ENCODE measurements at regions not wholly inside any gene's neighbourhood (a gene's known extent, or its start where the extent isn't known, plus 50 kb on each side); places are given as distances from the start of the nearest gene placed in this dataset.

- H3K4me3 ChIP-seq = no peak overlapping the region
- DNase-seq (no peak), ATAC-seq (ENCODE audit: insufficient read depth, low FRiP score) (no peak)
- no peak for TF ChIP-seq CTCF (IDR thresholded peaks at IDR 0.05; ENCODE audit: control extremely low read depth, extremely low read depth)
- H3K9ac ChIP-seq (ENCODE audit: insufficient read depth in 1 of 2, low read length in 2 of 2) = no peak overlapping the region
- no peaks in the 10 kb centered on the region for H3K4me1 ChIP-seq (ENCODE audit: control insufficient read depth in 5 of 5, insufficient read depth in 5 of 5, low read length in 5 of 5)
- H3K36me3 ChIP-seq (ENCODE audit: control insufficient read depth in 4 of 4, insufficient read depth in 4 of 4, low read length in 4 of 4) = no peaks in the 10 kb centered on the region
- WGBS, 2 donors = 79 to 86% methylated on average over 3 of the region's 3 CpGs
- peaks cover 0 to 3% (median 0%) of the 10 kb centered on the region in 4 donors for H3K9me3 ChIP-seq (ENCODE audit: control insufficient read depth in 4 of 4, insufficient read depth in 3 of 4, low read length in 3 of 4)
- H3K27me3 ChIP-seq (ENCODE audit: control insufficient read depth in 3 of 3, insufficient read depth in 3 of 3, low read length in 2 of 3) = peaks cover 0 to 3% (median 0%) of the 10 kb centered on the region in 3 donors
- no peak overlapping the region for H3K27ac ChIP-seq (ENCODE audit: low read depth in 1 of 2, low read length in 1 of 2)
These were observed 69.5 kb upstream of the TRPC7 start for GRCh38 chr5:136434795-136435194.

GRCh38 chr5:136432705-136433104 lies 67.4 kb upstream of the TRPC7 start:
- peaks cover 0 to 2% (median 0%) of the 10 kb centered on the region in 4 donors for H3K9me3 ChIP-seq (ENCODE audit: control insufficient read depth in 4 of 4, insufficient read depth in 3 of 4, low read length in 3 of 4)
- no peak for TF ChIP-seq CTCF (IDR thresholded peaks at IDR 0.05; ENCODE audit: control extremely low read depth, extremely low read depth)
- no peak for ATAC-seq (ENCODE audit: insufficient read depth, low FRiP score)
- H3K27ac ChIP-seq (ENCODE audit: low read depth in 1 of 2, low read length in 1 of 2) = no peak overlapping the region
- H3K27me3 ChIP-seq (ENCODE audit: control insufficient read depth in 3 of 3, insufficient read depth in 3 of 3, low read length in 2 of 3) = peaks cover 0 to 3% (median 0%) of the 10 kb centered on the region in 3 donors
- no peak overlapping the region for H3K4me3 ChIP-seq
- no peak overlapping the region for H3K9ac ChIP-seq (ENCODE audit: insufficient read depth in 1 of 2, low read length in 2 of 2)
- no peaks in the 10 kb centered on the region for H3K36me3 ChIP-seq (ENCODE audit: control insufficient read depth in 4 of 4, insufficient read depth in 4 of 4, low read length in 4 of 4)
- no peaks in the 10 kb centered on the region for H3K4me1 ChIP-seq (ENCODE audit: control insufficient read depth in 5 of 5, insufficient read depth in 5 of 5, low read length in 5 of 5)
- DNase-seq = no peak
- WGBS, 2 donors = 74 to 89% methylated on average over 2 of the region's 2 CpGs

DNA sequence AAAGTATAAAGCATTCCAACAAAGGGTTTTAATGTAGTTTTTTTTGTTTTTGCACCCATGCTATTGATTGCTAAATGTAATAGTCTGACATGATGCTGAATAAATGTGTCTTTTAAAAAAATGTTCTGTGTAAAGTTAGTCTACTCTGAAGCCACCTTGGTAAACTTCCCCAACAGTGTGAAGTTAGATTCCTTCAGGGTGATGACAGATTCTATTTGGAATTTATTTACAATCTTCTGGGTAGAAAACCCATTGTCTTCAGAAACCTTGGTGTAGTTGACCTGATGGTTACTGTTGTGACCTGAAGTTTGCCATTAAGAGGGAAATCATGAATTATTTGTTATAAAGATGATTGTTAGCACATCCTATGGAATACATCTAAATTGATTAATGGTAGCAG lies 64.7 kb upstream of the TRPC7 start:
- H3K9ac ChIP-seq (ENCODE audit: insufficient read depth in 1 of 2, low read length in 2 of 2) = no peak overlapping the region
- H3K36me3 ChIP-seq (ENCODE audit: control insufficient read depth in 4 of 4, insufficient read depth in 4 of 4, low read length in 4 of 4) = no peaks in the 10 kb centered on the region
- no peak for TF ChIP-seq CTCF (IDR thresholded peaks at IDR 0.05; ENCODE audit: control extremely low read depth, extremely low read depth)
- no peak for DNase-seq
- H3K9me3 ChIP-seq (ENCODE audit: control insufficient read depth in 4 of 4, insufficient read depth in 3 of 4, low read length in 3 of 4) = peaks cover 0 to 2% (median 0%) of the 10 kb centered on the region in 4 donors
- peaks cover 0 to 7% (median 3%) of the 10 kb centered on the region in 3 donors for H3K27me3 ChIP-seq (ENCODE audit: control insufficient read depth in 3 of 3, insufficient read depth in 3 of 3, low read length in 2 of 3)
- no peaks in the 10 kb centered on the region for H3K4me1 ChIP-seq (ENCODE audit: control insufficient read depth in 5 of 5, insufficient read depth in 5 of 5, low read length in 5 of 5)
- H3K4me3 ChIP-seq = no peak overlapping the region
- H3K27ac ChIP-seq (ENCODE audit: low read depth in 1 of 2, low read length in 1 of 2) = no peak overlapping the region
- ATAC-seq (ENCODE audit: insufficient read depth, low FRiP score) = no peak

DNA sequence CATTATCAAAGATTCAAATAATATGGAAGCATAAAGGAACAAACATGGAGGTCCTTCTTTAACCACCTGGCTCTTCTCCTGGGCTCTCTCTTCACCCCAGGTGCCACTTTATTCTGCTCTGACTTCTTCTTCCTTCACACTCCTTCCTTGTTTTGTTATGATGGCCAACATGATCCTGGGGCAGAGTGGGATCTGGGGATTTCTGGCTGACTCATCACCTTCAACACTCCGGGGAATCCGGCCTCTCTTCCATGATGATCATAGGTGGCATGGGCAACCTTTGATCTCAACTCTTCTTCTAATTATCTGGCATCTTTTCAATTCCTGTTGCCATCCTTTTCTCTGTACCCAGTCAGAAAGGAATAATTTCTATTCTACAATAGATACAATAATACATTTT lies 62.1 kb upstream of the TRPC7 start:
- 88 to 94% methylated on average over 2 of the region's 2 CpGs for WGBS, 2 donors
- Histone ChIP-seq H3K27me3 (ENCODE audit: control insufficient read depth in 3 of 3, insufficient read depth in 3 of 3, low read length in 2 of 3) (peaks cover 0 to 9% (median 3%) of the 10 kb centered on the region in 3 donors), H3K4me1 (ENCODE audit: control insufficient read depth in 5 of 5, insufficient read depth in 5 of 5, low read length in 5 of 5) (no peaks in the 10 kb centered on the region), H3K4me3 (no peak overlapping the region), H3K36me3 (ENCODE audit: control insufficient read depth in 4 of 4, insufficient read depth in 4 of 4, low read length in 4 of 4) (no peaks in the 10 kb centered on the region), H3K27ac (ENCODE audit: low read depth in 1 of 2, low read length in 1 of 2) (no peak overlapping the region), H3K9me3 (ENCODE audit: control insufficient read depth in 4 of 4, insufficient read depth in 3 of 4, low read length in 3 of 4) (peaks cover 0 to 2% (median 0%) of the 10 kb centered on the region in 4 donors), H3K9ac (ENCODE audit: insufficient read depth in 1 of 2, low read length in 2 of 2) (no peak overlapping the region)
- TF ChIP-seq CTCF (IDR thresholded peaks at IDR 0.05; ENCODE audit: control extremely low read depth, extremely low read depth) = no peak
- ATAC-seq (ENCODE audit: insufficient read depth, low FRiP score) = no peak
- no peak for DNase-seq
